GM21576 (cell line): ENCODE measurements at regions not wholly inside any gene's neighbourhood (a gene's known extent, or its start where the extent isn't known, plus 50 kb on each side); places are given as distances from the start of the nearest gene placed in this dataset.

Source experiments
- ATAC-seq: cut with Tn5 transposase; IDR thresholded peaks from one replicate; pipeline ENCODE4 v1.9.1; 2021; ENCODE audit warnings: mild to moderate bottlenecking, moderate library complexity; ENCODE audit not compliant: unreplicated experiment

- ATAC-seq, result no peak
Measured at GRCh38 chr3:81439108-81439507, 322.3 kb downstream of the GBE1 start.

GRCh38 chr3:81437683-81438082, 323.8 kb downstream of the GBE1 start:
- no peak for ATAC-seq

GRCh38 chr3:81436182-81436581, 325.3 kb downstream of the GBE1 start:
- ATAC-seq, result no peak

- no peak for ATAC-seq
Measured at GRCh38 chr3:81435050-81435449, 326.4 kb downstream of the GBE1 start.

GRCh38 chr3:81434161-81434560, 327.3 kb downstream of the GBE1 start:
- no peak for ATAC-seq

GRCh38 chr3:81433675-81434074, 327.8 kb downstream of the GBE1 start:
- no peak for ATAC-seq

GRCh38 chr3:81432456-81432855, 329.0 kb downstream of the GBE1 start:
- ATAC-seq, result no peak

- ATAC-seq, result no peak
Measured at GRCh38 chr3:81426826-81427577, 334.4 kb downstream of the GBE1 start.

- no peak for ATAC-seq
Measured at GRCh38 chr3:81425198-81425868, 336.1 kb downstream of the GBE1 start.

- ATAC-seq, result no peak
Measured at GRCh38 chr3:81419228-81419627, 342.2 kb downstream of the GBE1 start.

- no peak for ATAC-seq
Measured at GRCh38 chr3:81416812-81417211, 344.6 kb downstream of the GBE1 start.

- no peak for ATAC-seq
Measured at GRCh38 chr3:81406318-81406717, 355.1 kb downstream of the GBE1 start.

GRCh38 chr3:81395739-81396513, 365.5 kb downstream of the GBE1 start:
- ATAC-seq, result no peak

GRCh38 chr3:81394651-81395524, 366.6 kb downstream of the GBE1 start:
- no peak for ATAC-seq

GRCh38 chr3:81393251-81393650, 368.2 kb downstream of the GBE1 start:
- no peak for ATAC-seq

- ATAC-seq, result no peak
Measured at GRCh38 chr3:81390796-81391195, 370.6 kb downstream of the GBE1 start.

GRCh38 chr3:81388191-81388590, 373.3 kb downstream of the GBE1 start:
- no peak for ATAC-seq

GRCh38 chr3:81382470-81382869, 379.0 kb downstream of the GBE1 start:
- ATAC-seq, result no peak

GRCh38 chr3:81380234-81380633, 381.2 kb downstream of the GBE1 start:
- no peak for ATAC-seq

- ATAC-seq, result no peak
Measured at GRCh38 chr3:81378552-81379293, 382.7 kb downstream of the GBE1 start.
